GM23248 (cell line): ENCODE measurements at regions not wholly inside any gene's neighbourhood (a gene's known extent, or its start where the extent isn't known, plus 50 kb on each side); places are given as distances from the start of the nearest gene placed in this dataset.

ENCODE experiments used
- EZH2 ChIP-seq: fragments of 200-600 bp; sonication (generic); IDR thresholded peaks from 2 replicates; pipeline ENCODE4 v1.6.1; 2018; ENCODE audit warnings: antibody characterized with exemption, mild to moderate bottlenecking; ENCODE audit not compliant: insufficient read depth, poor library complexity, severe bottlenecking
- EZH2phosphoT487 ChIP-seq: fragments of 200-600 bp; sonication (generic); IDR thresholded peaks from 2 replicates; pipeline ENCODE4 v1.6.1; 2018; ENCODE audit warnings: antibody characterized with exemption, moderate library complexity, mild to moderate bottlenecking, low read depth; ENCODE audit not compliant: insufficient read depth

- no peak for TF ChIP-seq EZH2
- TF ChIP-seq EZH2phosphoT487, result no peak
These were observed 68.3 kb upstream of the CHD2 start for GRCh38 chr15:92831655-92832328.
